ENCODE measurements at regions not wholly inside any gene's neighbourhood (a gene's known extent, or its start where the extent isn't known, plus 50 kb on each side); places are given as distances from the start of the nearest gene placed in this dataset.
"Not testable (repeated sequence)": the region's sequence is repeated elsewhere in the genome, so short reads cannot be mapped to it uniquely, and the experiment has no call there.

DNA sequence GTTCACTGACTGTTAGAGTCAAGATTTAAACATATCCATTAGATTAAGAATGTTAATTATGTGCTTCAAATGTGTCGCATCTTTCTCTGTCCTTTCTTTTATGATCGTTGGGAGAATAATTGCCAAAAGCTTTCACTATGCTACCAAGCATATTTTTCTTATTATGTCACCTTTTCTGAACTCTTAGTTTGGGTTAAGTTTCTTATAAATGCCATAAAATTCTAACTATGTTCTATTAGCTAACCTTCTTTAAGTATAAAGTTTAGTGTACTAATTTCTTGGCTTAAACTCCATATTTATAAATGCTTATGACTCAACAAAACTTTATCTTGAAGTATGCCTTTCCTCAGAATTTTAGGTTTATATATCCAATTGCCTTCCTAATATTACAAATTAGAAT, 1759.4 kb downstream of the PCDH9 start:
- no peak for DNase-seq

DNA sequence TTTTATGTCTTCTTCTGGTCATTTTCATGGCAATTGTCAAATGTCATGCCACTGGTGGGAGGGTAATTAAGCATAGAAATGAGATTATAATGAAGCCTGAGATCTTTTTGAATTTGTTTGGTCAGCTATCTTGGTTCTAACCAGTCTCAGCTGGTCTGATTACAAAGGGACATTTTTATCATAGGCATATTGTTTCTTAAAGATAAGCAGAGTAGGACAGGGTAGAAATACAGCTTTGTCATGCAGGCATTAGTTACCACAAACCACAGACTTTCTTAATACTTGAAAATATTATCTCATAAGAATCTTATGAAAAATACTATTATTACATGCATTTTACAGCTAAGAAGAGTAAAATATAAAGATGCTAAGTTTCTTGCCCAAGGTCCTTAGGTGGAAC, 1761.5 kb downstream of the PCDH9 start:
- DNase-seq: no peak

DNA sequence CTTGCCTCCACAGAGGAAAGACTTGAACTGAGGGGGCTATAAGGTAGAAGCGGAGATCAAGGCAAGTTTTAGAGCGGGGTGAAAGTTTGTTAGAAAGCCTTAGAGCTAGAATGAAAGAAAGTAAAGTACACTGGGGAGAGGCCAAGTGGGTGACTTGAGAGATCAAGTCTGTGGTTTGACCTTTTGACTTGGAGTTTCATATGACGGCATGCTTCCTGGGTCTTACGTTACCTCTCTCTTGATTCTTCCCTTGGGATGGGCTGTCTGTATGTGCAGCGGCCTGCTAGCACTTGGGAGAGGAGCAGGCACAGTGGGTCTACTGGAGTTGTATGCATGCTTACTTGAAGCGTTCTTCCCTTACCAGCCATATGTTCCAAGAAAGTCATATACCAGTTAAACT, 1768.5 kb downstream of the PCDH9 start:
- DNase-seq: no peak

DNA sequence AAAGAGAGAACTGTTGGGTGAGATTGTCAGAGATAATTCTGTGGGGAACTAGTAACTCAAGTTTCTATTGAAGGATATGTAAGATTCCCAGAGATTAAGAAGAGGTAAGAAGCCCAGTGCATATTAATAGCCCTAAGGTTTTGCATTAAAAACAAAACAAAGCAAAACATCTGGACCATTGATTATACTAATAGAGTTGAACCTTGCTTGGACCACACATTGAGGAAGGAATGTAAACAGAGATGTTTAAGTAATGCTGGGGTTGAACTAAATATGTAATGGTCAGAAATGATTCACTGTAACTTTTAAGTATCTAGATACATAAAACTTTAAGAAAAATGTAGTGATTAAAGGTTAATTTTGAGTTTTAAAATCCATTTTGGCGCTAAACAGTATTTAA, 1770.0 kb downstream of the PCDH9 start:
- DNase-seq: no peak

DNA sequence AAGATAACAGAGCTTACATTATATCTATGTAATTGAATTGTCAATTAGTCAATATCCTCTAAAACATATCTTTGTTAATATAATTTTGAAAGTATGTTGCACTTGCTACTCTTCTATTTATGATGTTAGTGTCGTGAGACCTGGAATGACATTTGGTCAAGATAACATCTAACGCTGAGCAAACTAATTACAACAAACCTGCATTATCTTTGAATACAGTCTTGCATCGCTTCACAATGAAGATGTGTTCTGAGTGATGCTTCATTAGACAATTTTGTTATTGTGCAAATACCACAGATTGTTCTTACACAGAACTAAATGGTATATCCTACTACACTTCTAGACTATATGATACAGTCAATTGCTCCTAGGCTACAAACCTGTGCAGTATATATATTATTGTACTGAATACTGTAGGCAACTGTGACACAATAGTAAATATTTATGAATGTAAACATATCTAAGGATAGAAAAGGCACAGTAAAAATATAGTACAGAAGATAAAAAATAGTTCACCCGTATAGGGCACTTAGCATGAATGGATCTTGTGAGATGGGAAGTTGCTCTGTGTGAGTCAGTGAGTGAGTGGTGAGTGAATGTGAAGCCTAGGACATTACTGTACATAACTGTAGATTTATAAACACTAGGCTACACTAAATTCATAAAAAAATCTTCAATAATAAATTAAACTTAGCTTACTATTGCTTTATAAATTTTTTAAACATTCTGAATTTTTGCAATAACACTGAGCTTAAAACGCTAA, 1773.8 kb downstream of the PCDH9 start:
- no peak for DNase-seq

DNA sequence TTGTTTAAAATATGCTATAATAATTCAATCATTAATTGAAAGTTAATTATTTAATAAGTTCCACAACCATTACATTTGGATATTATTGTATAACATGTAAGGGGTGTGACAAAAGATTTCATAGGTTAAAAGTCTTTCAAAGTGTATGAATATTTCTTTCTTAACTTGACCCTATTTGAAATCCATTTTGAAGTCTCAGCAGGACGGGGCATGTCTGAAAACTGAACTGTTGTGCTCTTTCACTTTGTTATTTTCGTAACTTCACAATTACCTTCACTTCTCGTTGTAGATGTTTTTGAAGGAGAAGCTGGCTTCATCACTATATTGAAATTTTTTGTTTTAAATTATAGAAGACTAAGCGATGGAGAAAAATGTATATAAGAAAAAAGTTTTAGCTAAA, 1775.7 kb downstream of the PCDH9 start:
- DNase-seq: no peak

DNA sequence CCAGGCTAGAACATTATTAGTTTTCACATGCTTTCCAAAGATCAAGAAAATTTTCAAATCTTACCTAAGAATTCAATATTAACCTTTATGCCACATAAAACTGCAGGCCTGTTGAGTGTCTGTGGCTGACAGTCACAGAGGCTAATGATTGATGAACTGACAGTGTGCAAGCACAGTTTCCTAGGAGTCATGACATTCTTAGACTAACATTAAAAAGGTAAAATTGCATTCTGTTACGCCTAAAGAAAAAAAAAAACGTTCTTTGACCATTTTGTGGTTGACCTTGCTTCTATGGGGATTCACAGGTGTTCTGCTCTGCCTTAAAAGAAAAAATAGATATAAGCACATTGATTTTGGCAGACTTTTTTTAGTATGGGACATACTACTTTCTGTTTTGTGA, 1776.2 kb downstream of the PCDH9 start:
- no peak for DNase-seq

DNA sequence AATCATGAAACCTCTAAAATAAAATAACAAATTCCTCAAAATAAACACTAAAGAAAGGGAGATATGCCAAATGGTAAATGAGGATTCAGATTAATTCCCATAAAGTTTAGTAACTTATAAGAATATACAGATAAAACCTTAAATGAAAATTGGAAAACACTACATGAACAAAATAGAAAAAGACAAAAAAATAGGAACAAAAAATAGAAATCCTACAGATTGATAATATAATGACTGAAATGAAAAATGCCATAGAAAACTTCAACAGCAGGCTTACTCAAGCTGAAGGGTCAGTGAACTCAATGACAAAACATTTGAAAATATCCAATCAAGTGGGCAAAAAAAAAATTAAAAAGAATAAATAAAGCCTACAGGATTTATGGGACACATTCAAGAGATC, 1784.8 kb downstream of the PCDH9 start:
- no peak for DNase-seq

DNA sequence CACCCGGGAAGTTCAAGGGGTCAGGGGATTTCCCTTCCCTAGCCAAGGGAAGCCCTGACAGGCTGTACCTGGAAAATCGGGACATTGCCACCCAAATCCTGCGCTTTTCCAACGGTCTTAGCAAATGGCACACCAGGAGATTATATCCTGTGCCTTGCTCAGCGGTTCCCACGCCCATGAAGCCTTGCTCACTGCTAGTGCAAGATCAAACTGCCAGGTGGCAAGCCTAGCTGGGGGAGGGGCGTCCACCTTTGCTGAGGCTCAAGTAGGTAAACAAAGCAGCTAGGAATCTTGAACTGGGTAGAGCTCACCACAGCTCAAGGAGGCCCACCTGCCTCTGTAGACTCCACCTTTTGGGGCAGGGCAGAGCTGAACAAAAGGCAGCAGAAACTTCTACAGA, 1794.5 kb downstream of the PCDH9 start:
- no peak for DNase-seq

DNA sequence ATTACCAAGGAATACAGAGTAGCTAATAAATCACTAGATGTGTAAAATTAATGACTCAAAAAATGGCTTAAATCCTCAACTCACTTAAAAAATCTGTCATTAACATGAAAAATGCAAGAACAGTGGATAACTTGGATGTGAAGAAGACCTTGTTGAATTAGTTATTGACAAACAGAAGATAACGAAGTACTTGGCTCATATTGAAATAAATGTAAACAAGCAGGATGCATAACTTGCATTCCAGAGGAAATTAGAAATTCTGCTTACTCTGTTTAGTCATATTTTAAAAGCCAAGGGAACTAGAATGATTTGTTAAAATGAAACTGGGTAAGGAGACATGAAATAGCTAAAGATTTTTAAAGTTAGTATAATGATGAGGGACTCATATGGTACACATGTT, 1812.2 kb downstream of the PCDH9 start:
- DNase-seq: no peak

DNA sequence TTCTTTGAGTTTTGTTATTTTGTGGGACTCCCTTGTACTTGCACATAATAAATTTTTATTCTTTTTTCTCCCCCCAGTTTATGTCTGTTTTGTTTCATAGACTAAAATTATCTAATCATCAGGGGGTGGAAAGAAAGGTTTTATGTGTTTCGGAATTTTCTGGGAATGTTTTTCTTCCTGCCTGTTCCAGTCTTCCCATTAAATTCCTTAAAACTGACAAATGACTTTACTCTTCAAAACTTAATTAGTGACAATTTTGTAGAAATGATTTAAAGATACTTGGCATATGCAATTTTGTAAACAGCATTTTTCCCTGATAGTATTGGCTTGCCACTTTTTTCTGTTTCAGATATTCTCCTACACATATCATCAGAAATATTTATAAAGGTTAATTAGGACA, 1813.4 kb downstream of the PCDH9 start:
- DNase-seq: no peak

DNA sequence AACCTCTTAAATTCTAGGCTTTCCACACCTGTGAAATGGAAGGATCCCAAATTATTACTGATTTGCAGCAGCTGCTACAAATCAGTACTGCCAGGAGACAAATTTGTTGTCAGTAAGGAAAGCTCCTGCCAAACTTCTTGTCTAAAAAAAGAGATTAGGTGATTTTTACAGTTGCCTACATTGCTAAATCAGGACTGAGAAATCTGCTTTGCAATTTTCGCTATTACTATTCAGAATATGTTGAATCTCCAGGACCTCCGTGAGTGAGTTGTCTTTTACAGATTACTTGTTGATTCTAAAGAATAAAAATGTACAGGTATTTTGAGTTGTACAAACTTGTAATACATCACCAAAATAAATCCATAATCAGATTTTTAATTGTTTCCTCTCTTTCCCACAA, 1815.9 kb downstream of the PCDH9 start:
- DNase-seq: no peak

DNA sequence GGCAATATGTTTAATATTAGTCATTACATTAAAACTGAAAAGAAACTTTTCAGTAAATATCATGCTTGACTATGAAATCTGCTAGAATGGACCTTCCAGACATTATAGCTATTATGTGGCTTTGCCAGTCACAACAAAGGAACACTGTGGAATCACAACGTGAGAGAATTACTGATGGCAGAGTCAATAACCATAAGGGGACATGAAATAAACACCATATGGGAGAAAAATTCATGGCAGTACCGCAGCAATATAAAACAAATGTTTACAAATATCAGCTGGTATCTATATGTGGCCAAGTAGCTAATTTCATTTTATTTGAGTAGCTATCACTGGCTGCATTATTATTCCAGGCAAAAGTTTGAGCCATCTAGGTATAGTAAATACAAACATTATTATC, 1818.6 kb downstream of the PCDH9 start:
- DNase-seq: no peak

DNA sequence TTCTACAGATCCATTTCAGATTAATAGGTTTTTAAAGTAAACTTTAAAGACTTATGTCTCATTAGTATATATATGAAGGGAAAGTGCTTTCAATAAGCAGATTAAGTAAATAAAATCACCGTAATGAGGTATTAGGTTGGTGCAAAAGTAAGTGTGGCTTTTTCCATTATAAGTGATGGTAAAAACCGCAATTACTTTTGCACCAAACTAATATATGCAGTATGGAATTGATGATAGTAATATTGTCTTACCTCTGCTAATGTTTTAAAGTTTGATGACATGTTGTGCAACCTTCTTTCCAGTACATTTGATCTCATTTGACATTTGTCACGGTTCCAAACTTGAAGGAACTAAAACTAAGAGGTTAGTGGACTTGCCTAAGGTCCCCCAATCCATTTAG, 1819.3 kb downstream of the PCDH9 start:
- no peak for DNase-seq

DNA sequence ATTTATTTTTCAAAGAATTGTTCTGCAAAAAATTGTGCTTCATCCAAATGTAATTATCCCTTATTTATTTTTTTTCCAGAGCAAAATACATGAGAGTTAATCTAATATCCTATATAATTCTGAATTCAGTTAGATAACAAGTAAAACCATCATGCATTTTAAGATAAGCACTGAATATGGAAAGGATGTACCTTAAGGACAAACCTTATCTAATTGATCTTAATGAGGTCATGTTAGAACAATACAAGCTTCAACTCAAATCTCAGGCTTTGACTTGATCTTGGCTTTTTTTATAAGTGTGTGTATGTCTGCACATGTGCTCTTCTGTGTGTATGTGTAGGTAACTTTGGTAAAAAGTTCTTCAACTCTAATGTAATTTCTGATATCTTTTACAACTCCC, 1828.8 kb downstream of the PCDH9 start:
- no peak for DNase-seq

DNA sequence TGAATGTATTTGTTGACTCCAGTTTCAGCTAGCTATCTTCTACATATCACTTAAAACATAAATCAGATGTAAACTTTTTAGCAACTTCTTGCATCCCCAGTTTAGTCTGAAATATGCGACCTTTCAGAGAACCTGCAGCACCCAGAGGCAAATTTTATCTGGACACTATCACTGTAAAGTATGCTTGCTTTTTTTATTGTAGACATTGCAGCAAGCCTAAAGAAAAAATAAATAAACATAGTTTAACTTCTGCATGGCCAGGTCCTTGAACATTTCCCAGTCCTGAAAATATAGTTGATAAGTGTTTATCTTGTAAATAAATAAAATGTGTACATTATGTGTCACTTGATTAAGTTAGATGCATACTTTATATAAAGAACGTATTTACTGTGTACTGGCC, 1829.4 kb downstream of the PCDH9 start:
- DNase-seq: no peak

DNA sequence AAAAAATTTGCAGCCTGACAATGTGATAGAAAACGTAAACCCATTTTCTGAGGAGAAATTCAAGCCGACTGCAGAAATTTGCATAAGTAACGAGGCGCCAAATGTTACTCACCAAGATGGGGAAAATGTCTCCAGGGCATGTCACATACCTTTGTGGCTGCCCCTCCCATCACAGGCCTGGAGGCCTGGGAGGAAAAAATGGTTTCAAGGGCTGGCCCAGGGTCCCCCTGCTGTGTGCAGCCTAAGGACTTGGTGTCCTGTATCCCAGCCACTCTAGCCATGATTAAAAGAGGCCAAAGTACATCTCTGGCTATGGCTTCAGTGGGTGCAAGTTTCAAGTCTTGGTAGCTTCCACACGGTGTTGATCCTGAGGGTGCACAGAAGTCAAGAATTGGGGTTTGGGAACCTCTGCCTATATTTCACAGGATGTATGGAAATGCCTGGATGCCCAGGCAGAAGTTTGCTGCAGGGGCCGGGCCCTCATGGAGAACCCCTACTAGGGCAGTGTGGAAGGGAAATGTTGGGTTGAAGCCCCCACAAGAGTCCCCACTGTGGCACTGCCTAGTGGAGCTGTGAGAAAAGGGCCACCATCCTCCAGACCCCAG, 1842.3 kb downstream of the PCDH9 start:
- no peak for DNase-seq

DNA sequence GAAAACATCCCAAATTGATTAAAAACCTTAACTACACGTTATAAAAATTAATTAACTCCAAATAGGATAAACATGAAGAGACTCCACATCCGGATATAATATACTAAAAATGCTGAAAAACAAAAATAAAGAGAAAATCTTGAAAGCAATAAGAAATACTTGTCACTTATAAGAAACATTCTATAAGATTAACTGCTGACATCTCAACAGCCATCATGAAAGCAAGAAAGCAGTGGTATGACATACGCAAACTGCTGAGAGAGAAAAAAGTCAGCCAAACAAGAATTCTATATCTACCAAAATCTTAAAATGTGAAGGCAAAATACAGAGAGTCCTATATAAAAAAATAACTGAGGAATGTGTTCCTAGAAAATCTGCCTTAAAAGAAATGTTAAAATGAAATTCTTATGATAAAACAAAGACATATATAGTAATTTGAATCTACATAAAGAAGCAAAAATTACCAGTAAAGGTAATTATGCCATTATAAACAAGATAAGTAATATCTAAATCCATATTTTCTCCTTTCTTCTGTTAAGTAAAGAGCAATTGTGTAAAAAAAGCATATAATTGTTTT, 1851.1 kb downstream of the PCDH9 start:
- no peak for DNase-seq

DNA sequence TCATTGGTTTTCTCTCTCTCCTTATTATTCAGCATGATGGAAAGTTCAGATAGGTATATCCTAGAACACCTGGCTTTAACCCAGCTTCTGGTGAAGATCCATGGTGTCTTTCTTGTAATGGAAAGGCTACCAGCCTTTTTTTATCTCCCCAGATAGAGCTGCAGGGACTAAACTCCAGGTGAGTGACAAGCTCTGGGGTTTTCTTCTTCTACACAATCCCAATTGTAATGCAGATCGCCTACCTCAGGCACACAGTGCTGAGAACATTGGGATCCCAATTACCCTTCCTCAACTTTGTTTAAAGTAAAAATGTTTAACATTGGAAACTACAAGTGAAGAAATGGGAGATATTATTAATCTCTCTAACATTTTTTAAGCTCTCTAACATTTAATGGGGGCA, 1851.7 kb downstream of the PCDH9 start:
- no peak for DNase-seq

DNA sequence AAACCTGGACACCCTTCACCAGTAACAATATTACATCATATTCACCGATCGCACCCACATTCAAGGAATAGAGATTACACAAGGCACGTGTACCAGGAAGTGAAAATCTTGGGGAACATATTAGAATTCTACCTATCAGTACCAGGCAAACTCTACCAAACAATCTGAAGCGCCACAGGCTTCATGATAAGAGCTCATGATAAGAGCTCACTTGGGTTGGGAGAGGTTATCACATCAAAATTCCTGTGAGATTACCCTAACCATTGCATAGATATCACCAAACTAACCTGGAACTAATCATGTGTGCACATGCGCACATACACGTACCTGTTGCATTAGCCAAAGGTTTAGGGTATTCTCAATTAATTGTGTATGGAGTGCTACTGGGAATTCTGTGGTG, 1861.3 kb downstream of the PCDH9 start:
- no peak for DNase-seq

DNA sequence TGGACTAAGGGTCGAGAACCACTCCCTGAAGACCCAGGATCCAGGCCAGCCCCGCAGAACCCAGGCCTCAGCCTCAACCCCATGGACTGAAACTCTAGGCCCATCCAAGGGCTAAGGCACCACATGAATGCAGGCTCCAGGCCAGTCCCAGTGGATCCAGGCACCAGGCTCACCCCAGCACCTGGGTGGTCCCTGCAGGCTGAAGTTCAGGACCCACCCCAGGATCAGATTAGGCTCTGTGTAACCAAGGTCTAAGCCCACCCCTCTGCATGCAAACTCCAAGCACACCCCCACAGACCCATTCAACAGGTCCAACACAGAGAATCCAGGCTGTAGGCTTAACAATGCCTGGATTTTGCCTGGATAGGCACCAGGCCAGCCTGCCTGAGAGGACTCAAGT, 1876.2 kb downstream of the PCDH9 start:
- no peak for DNase-seq

DNA sequence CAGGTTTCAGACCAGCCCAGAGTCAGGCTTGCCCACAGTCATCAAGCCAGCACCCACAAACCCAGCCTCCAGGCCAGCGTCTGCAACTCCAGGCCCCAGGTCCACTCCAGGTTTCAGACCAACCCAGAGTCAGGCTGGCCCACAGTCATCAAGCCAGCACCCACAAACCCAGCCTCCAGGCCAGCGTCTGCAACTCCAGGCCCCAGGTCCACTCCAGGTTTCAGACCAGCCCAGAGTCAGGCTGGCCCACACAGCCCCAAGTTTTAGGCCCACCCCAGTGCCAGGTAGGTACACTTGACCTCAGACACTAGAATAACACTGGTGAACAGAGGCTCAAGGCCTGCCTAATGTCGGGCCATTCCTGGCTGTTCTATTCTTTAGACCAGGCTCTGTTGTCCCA, 1877.0 kb downstream of the PCDH9 start:
- DNase-seq: not testable (repeated sequence)

DNA sequence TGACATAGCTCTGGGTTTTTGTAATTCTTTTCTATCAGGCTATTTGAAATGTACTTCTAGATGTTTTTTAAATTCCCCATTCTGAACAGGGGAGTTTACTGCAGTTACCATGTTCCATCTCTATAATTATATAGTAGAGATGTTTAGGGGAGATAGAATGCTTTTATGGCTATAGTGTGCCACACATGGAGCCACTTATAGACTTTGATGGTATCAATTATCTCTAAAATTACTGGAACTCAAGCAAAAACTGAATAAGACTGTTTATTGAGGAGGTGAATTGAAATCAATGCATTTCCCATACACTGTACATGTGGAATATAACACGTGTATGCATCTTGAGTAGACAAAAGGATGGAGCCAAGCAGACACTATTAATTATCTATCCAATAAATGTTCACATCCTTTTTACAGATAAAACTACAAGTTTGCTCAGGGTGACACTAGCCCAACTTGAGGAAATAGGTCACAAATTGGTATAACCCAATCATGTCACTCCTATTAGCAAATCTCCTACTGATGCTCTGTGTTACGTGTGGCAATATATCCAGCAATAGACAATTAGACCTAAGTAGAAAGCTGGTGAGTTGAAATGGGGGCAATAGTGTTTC, 1882.6 kb downstream of the PCDH9 start:
- DNase-seq: no peak
